Erythroblast (primary cell): ENCODE measurements at regions not wholly inside any gene's neighbourhood (a gene's known extent, or its start where the extent isn't known, plus 50 kb on each side); places are given as distances from the start of the nearest gene placed in this dataset.

Source experiments
- GATA1 ChIP-seq: IDR thresholded peaks from 2 replicates; pipeline ENCODE4 v1.6.1; 2011; ENCODE audit warnings: low read depth, mild to moderate bottlenecking, control low read depth, low read length, moderate library complexity
- POLR2A ChIP-seq: IDR thresholded peaks from 2 replicates; pipeline ENCODE4 v1.6.1; 2011; ENCODE audit warnings: mild to moderate bottlenecking, low read length

- TF ChIP-seq POLR2A (no peak), GATA1 (no peak)
Measured at GRCh38 chr6:22078288-22078687, 218.5 kb downstream of the PRL start.
